CD4-positive, alpha-beta T cell treated with Interleukin-21 for 1 hour (primary cell): ENCODE measurements at regions not wholly inside any gene's neighbourhood (a gene's known extent, or its start where the extent isn't known, plus 50 kb on each side); places are given as distances from the start of the nearest gene placed in this dataset.

ENCODE experiments used
- DNase-seq: peaks from one replicate; pipeline ENCODE4 v3.0.0-alpha.2; 2020

DNA sequence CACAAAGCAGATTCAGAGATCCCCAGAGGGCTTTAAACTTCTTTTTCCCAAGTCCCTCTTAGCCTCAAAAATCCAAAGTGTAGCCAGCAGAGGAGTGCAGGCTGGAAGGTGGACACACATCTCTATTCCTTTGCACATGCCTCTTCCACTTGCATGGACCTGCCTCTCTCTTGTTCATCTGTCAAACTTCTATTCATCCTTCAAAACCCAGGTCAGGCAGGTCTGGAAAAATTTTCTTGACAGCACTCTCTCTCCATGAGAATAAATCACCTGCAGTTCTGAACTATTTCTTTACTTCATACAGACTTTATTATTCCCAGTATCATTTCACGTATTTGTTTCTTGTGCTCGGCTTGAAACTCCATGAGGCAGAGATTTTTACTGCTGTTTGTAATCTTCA lies 127.5 kb downstream of the SS18 start:
- DNase-seq: no peak

DNA sequence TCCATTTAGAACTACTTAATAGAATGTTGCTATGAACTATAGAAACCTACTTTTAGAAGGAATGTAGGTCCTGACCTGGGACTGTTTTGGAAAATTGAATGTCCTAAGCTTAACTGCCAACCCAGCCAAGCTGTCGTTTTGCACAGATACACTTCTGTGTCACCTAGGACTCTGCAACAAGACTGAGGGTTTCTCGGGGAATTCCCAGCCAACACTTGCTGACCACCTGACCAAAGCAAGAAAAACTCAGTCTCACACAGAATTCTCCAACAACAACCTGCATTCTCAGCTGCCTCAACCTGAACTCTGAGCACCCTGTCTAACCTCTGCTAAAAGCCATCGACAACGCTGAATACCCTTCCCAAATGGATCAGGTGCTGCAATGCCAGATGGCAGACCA lies 128.2 kb downstream of the SS18 start:
- no peak for DNase-seq

DNA sequence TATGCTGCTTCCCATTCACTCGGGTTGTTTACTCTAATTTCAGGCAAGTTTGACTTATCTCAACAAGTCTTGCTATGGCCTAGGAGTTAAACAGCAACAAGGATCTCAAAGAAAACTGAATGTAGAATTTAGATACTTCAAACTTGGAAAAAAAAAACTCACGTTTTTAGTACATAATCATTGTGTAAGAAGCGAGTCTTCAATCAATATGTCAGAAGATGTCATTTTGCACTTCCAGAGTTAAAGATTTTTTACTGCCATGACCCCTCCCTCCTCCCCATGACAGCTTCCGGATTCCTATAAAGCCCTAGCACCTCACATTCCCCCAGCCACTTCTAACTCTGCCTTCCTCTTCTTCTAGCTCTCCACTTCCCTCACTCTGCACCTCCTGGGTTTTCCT lies 133.4 kb downstream of the SS18 start:
- no peak for DNase-seq

DNA sequence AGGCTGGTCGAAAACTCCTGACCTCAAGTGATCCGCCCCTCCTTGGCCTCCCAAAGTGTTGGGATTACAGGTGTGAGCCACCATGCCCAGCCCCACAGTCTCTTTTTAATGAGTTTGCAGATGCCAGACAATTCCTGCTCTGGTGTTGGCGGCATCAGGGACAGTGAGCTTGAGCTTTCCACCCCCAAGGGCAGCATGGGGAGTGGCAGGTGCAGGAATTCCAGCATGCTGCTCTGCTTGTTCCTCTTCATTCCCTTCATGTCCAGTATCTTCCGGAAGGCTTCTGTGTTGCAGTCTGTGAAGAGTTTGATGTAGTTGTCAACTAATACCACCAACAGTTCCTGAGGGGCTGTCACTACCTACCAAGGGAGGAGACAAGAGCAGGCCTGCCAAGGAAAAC lies 137.3 kb downstream of the SS18 start:
- DNase-seq: no peak

DNA sequence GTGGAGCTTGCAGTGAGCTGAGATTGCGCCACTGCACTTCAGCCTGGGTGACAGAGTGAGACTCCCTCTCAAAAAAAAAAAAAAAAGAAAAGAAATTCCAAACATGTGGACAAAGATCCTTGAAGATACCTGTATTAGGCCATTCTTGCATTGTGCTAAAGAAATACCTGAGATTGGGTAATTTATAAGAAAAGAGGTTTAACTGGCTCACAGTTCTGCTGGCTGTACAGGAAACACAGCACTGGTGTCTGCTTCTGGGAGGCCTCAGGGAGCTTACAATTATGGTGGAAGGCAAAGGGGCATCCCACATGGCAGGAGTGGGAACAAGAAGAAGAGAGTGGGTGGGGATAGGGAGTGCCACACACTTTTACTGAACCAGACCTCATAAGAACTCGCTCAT lies 140.1 kb downstream of the SS18 start:
- DNase-seq: no peak

DNA sequence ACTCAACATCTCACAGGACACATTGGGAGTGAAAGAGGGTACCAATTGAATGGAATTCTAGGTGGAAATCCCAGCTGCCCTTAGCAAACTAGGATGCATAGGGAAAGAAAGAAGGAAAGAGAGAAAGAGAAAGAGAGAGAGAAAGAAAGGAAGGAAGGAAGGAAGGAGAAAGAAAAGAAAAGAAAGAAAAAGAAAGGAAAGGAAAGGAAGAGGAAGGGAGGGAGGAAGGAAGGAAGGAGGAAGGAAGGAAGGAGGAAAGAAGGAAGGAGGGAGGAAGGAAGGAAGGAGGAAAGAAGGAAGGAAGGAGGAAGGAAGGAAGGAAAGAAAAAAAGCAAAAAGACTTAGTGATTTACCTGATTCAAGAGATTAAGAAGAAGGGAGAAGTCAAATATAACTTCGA lies 143.9 kb downstream of the SS18 start:
- no peak for DNase-seq

DNA sequence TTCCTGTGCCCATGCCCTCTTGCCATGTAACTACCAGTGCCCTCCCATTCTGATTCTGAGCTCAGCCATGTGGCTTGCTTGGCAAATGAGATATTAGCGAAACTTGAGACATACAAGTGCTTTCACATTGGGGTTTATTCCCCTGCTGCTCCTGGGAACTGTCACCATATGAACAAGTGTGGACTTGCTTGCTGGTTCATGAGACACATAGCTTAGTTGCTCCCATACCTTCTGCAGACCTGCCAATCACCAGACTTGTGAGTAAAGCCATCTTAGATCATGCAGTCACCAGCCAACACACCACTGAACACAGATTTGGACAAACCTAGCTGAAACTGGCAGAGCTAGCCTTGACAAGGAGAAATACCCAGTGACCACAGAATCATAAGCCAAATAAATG lies 155.1 kb downstream of the SS18 start:
- no peak for DNase-seq

DNA sequence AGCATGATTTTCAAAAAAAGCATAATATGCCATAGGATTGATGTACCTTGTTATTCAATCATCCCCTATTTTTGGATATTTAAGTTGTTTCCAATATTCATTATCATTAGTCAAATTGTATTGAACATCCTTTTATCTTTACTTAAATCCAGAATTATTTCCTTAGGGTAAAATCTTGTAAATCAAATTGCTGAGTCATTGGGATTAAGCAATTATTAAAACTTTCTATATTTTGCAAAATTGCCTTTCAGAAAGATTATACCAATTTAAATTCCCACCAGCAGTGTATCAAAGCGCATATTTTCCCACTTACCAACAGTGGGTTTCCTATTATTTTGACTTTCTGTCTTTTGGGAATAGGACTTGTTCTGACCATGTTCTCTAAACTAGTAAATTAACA lies 159.3 kb downstream of the SS18 start:
- no peak for DNase-seq

DNA sequence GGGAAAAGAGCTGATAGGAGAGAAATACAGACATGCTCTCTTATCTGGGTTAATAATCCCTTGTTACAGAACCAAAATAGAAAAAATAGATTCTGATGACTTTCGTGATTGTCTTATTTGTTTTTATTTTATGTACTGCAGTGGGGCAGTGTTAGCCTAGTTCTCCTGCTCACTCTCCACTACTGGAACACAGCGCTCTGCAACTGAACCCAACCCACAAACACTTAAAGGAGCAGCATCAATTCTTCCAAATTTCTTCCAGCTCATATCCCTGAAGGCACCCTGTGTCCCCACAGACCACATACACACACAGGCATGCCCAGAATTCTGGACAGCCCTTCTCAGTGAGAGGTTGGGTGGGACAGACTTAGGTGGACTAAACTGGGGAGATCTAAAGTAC lies 160.6 kb downstream of the SS18 start:
- no peak for DNase-seq

DNA sequence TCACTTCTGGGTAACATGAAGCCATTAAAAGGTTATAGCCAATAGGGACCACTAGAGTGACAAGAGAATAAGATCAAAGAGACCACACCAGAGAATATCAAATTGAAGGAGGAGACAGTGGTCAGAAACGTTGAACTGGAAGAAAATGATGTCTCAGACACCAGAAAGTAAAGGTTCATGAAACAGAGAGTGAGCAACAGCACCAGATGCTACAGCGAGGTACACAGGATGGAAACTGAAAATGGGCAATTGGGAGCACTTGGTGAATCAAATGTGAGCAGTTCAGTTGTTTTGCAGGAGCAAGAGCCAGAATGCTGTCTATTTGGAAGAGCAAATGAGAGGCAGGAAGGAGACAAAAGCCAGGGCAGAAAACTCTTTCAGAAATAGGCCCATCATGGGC lies 162.6 kb downstream of the SS18 start:
- DNase-seq: no peak

DNA sequence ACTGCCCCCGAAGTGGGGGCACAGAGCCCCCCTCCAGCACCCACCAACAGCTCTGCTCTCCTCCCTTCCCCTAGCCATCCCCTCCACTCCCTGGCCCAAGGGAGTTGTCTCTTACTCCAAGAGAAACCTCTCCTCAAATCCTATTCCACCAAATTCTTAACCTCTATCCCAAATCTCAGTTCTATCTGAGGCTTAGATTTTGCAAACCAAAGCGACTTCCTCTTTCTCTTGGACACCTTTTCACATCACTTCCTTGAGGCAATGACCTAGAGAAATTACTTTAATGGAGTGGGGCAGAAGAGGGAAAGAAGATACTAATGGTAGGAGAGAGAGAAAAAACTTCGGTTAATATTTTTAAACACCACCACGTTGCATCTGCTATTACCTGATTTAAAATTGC lies 167.2 kb downstream of the SS18 start:
- no peak for DNase-seq

DNA sequence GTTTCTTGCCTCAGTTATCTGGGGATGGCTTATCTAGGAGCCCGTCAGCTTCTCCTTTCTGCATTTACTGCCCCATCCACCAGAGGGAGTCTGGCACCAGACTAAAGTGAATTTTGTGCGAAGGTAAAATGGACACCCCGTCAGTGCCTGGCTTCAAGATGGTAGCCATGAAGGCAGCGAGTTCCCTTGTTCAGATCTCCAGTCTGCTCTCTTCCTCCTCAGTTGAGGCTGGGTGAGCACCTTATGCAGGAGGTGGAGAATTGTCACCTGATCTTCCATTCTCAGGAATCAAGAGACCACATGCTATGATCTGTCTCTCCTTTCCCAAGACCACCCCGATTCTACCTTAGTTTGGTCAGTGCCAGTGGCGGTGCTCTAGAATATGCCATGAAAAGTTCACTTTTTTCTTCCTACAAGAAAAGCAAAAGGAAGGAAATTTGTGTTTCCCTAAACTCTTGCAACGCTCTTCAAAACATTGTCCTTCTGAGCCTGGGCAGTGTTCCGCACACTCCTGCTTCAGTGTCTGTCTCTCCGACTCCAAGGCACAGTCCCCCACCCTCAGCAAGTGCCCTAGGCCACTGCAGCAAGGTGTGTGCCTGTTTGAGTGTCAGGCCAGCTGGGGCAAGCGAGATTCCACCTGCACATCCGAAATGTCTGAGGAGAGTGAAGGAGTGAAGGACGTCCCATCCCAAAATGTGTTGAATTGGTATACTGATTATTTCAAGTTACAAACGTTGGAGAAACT lies 168.6 kb downstream of the SS18 start:
- peak; percentile 50 for DNase-seq

DNA sequence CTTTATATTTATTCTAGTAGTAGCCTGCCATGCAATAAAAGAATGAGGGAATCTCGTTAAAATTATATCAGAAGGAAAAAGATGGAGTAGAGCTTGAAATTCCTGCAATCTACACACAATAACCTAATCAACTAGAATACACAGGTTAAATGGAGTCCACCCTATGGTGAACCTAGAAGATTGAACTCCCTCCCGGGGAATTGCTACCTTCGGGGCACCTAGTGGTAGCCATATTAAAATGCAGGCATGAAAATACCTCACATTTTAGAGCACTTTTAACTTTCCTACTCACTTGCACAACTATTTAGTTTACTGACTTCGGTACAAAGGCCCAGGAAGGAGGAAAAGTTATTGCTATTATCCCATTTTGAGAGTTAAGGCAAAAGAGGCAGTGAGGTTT lies 174.5 kb downstream of the SS18 start:
- DNase-seq: no peak

DNA sequence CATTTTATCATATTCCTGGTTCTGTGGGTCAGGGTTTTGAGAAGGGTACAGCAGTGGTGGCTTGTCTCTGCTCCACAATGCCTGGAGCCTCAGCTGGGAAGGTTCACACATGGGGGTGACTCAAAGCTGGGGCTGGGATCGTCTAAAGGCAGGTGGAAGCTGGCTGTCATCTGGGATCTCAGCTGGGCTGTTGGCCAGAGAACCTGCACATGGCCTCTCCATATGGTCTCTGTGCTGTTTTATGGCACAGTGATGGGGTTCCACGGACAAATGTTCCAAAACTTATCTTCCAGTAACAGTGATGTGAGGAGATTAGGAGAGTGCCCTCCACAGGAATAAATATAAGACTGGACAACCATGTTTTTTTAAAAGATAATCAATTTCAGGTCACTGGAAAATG lies 191.4 kb downstream of the SS18 start:
- DNase-seq: no peak

DNA sequence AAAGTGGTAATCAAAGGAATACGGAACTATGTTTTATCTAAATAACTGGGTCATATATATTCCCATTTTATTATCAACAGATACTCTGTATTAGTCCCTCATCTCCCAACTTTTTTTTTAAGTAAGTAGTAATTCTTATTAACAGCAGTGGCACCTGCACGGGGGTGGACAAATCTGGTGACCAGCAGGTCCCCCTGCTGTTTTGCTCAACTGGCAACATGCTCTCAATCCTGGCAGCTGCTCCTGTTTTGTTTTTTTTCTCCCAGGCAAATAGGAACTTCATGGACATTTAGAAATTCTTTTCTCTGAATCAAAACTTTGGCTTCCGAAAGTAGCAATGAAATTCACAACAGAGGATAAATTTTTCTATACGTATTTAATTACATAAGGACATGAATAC lies 193.5 kb downstream of the SS18 start:
- no peak for DNase-seq

DNA sequence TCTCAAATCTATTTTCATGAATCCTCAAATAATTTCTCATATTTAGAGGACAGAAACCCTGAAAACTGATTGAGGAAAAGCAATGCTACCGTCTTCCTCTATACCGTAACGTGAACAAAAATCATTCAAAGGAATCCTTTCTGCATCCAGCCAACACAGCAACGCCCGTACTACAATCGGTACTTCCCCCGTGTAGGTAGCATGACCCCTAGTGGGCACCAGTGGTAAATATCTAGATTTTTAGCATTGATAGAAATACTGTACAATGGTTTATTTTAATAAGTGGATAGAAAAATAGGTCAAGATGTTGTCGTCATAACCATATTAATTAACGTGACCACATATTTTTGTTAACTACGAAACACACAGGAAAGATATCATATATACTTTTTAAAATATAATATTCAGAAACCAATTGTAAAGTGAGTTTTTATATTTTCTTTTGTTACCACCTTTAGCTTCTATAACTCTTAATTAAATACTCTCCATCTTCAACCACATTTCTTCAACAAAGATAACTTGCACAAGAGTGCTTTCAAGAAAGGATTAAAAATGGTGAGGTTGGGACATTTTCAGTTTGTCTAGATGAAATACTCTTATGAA lies 194.1 kb downstream of the SS18 start:
- peak; percentile 28 for DNase-seq

DNA sequence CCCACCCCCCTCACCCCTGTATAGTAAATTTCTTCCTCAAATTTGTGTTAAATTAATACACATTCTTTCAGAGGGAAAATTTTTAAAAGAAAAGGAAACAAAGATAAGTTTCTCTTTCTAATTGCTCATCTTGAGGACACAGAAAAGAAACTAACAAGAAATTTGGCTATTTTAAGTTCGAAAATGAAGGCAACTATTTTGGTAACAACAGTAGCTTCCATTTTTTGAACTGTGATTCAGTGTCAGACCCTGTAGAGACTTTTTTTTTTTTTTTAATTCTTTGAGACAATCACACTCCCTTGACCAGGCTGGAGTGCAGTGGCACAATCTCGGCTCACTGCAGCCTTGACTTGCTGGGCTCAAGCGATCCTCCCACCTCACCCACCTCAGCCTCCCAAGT lies 194.9 kb downstream of the SS18 start:
- DNase-seq: no peak

DNA sequence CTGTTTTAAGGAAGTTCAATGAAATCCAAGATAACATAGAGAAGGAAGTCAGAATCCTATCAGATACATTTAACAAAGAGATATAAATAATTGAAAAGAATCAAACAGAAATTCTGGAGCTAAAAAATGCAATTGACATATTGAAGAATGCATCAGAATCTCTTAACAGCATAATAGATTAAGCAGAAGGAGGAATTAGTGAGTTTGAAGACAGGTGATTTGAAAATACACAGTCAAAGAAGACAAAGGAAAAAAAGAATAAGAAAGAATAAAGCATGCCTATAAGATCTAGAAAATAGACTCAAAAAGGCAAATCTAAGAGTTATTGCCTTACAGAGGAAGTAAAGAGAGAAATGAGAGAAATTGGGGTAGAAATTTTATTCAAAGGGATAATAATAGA lies 204.1 kb downstream of the SS18 start:
- no peak for DNase-seq

DNA sequence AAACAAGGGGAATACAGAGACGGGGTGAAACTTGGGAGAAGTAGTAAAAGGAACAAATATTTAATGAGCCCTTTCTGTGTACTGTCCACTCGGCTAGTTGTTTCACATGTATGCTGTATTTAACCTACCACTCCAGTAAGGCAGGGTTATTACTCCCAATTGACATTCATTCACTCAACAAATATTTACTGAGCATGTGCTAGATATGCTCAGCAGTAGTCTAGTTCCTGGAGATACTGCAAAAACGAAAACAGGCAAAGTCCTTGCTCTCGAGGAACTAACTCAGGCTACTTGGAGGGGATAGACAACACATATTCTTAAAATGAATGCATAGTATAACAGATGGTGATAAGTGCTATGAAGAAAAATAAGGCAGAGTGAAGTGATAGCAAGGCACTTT lies 207.3 kb downstream of the SS18 start:
- no peak for DNase-seq

DNA sequence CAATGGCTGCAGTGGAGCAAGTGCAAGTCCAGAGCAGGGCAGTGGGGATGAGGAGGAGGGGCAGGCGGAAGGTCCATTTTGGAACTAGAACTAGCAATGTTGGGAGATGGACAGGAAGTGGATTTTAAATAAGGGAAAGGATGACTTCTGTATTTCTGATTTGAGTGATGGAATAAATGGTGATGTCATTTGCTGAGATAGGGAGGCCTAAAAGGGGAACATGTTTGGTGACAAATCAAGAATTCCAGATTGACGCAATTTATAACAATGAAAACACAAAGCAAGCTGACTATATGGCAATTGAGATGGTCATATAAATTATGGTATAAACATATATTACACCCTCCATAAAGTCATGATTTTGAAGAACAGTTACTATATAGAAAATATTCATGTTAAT lies 209.3 kb downstream of the SS18 start:
- no peak for DNase-seq

DNA sequence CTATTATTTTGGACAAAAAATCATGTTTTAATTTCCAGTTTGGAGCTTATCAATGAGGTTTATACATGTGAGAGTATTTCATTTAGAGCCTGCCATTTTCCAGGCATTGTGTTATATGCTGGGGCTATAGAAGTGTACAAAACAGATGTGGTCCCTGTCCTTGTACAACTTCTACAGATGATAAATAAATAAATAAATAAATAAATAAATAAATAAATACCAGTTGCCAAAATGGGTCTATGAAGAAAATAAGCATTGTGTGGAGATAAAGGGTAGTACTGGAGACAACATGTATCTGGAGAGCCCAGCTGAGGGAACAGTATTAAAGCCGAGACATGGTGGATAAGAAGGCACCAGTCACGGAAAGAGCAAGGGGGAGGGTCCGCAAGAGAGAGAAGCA lies 210.0 kb downstream of the SS18 start:
- DNase-seq: no peak

DNA sequence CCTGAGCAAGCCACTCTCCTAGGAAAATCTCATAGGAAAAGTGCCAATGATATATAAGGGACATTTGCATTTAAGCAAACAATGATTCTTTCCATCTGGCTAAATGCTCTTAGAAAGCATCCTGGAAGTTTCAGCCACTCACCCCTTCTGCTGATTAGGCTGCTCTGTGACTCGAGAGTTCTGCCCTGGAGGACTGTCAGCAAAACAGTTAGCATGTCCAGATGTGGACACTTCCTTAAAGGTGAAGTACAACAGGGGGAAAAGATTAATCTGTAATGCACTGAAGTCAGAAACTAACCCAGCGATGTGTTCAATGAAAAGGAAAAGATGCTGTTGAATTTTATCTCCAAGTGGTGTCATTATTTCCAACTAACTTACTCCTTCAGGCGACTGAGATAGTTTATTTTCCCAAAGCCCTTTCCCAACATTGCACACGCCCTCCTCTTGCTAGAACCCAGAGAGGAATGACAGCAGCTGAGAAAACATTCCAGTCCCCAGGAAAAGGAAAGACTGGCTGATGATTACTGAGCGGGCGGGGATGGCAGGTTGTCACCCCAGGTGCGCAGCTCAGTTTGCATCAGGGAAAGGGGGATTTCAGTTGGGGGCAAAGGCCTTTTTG lies 214.0 kb downstream of the SS18 start:
- no peak for DNase-seq

DNA sequence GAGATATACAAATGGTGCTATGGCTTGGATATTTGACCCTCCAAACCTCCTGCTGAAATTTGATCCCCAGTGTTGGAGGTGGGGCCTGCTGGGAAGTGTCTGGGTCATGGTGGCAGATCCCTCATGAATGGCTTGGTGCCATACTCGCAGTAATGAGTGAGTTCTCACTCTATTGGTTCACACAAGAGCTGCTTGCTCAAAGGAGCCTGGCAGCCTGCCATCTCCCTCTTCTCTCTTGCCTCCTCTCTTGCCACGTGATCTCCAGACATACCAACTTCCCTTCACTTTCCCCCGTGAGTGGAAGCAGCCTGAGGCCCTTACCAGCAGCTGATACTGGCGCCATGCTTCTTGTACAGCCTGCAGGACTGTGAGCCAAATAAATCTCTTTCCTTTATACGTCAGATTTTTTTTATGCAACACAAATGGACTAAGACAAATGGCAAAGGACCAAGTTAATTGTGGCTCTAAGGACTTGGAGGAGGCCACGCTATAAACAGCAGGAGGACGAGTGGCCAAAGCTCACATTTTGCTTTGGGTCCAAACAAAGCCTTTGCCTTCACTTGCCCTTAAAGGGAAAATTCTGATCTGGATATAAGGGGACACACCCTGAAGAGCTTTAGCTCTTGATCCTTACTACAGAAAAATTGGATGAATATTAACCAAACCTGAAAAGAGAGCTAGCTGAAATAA lies 214.7 kb downstream of the SS18 start:
- no peak for DNase-seq

DNA sequence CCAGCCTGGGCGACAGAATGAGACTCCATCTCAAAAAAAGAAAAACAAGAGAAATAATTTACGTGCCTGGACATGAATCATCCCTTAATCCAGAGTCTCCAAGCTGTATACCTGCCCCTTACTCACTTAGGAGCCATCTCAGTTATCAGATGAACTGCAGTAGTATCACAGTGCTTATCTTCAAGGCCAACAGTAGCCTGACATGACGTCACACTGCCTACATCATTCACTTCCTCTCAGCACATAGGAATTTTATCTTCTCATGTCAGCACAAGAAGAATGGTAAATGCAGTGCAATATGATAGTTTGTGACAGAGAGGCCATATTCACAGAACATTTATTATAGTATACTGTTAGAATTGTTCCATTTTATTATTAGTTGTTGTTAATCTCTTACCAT lies 216.6 kb downstream of the SS18 start:
- DNase-seq: no peak
